ENCODE measurements at regions not wholly inside any gene's neighbourhood (a gene's known extent, or its start where the extent isn't known, plus 50 kb on each side); places are given as distances from the start of the nearest gene placed in this dataset.

GRCh38 chr14:22699801-22700564 is 55.8 kb upstream of the OR6J1 start:
- no peaks in the 10 kb centered on the region for H3K4me1 Mint-ChIP-seq
- DNase-seq (ENCODE audit: low spot score in 2 of 2), result no peak
- H3K36me3 Mint-ChIP-seq (ENCODE audit: insufficient read depth), result no peaks in the 10 kb centered on the region
- no peak overlapping the region for H3K27ac Mint-ChIP-seq (ENCODE audit: low read depth)
- no peaks in the 10 kb centered on the region for H3K9me3 Mint-ChIP-seq
- peaks cover 74% of the 10 kb centered on the region for H3K27me3 Mint-ChIP-seq
- no peak for ATAC-seq (replicated peaks; ENCODE audit: extremely low read depth, poor library complexity, severe bottlenecking)
- H3K4me3 Mint-ChIP-seq, result no peak overlapping the region

- Mint-ChIP-seq H3K27ac (ENCODE audit: low read depth) (peak overlapping the region; percentile 65), H3K4me1 (peaks cover 15% of the 10 kb centered on the region), H3K36me3 (ENCODE audit: insufficient read depth) (peaks cover 1% of the 10 kb centered on the region), H3K9me3 (no peaks in the 10 kb centered on the region), H3K27me3 (peaks cover 59% of the 10 kb centered on the region), H3K4me3 (peak overlapping the region; percentile 77)
- ATAC-seq (replicated peaks; ENCODE audit: extremely low read depth, poor library complexity, severe bottlenecking) (no peak), DNase-seq (ENCODE audit: low spot score in 2 of 2) (no peak)
These were observed 52.9 kb upstream of the OXA1L start for GRCh38 chr14:22713631-22713950.

- H3K27ac Mint-ChIP-seq (ENCODE audit: low read depth), result no peak overlapping the region
- H3K4me3 Mint-ChIP-seq, result no peak overlapping the region
- H3K27me3 Mint-ChIP-seq, result peaks cover 42% of the 10 kb centered on the region
- H3K9me3 Mint-ChIP-seq, result no peaks in the 10 kb centered on the region
- H3K36me3 Mint-ChIP-seq (ENCODE audit: insufficient read depth), result peaks cover 1% of the 10 kb centered on the region
- DNase-seq (ENCODE audit: low spot score in 2 of 2) (no peak), ATAC-seq (replicated peaks; ENCODE audit: extremely low read depth, poor library complexity, severe bottlenecking) (no peak)
- peaks cover 15% of the 10 kb centered on the region for H3K4me1 Mint-ChIP-seq
These were observed 51.2 kb upstream of the OXA1L start for GRCh38 chr14:22715186-22715812.

- no peak overlapping the region for H3K4me3 Mint-ChIP-seq
- H3K36me3 Mint-ChIP-seq (ENCODE audit: insufficient read depth), result peaks cover 1% of the 10 kb centered on the region
- peaks cover 36% of the 10 kb centered on the region for H3K27me3 Mint-ChIP-seq
- ATAC-seq (replicated peaks; ENCODE audit: extremely low read depth, poor library complexity, severe bottlenecking) (no peak), DNase-seq (ENCODE audit: low spot score in 2 of 2) (no peak)
- no peaks in the 10 kb centered on the region for H3K9me3 Mint-ChIP-seq
- peaks cover 15% of the 10 kb centered on the region for H3K4me1 Mint-ChIP-seq
- no peak overlapping the region for H3K27ac Mint-ChIP-seq (ENCODE audit: low read depth)
These were observed 50.6 kb upstream of the OXA1L start for GRCh38 chr14:22715890-22716289.
